ENCODE measurements at regions not wholly inside any gene's neighbourhood (a gene's known extent, or its start where the extent isn't known, plus 50 kb on each side); places are given as distances from the start of the nearest gene placed in this dataset.

DNA sequence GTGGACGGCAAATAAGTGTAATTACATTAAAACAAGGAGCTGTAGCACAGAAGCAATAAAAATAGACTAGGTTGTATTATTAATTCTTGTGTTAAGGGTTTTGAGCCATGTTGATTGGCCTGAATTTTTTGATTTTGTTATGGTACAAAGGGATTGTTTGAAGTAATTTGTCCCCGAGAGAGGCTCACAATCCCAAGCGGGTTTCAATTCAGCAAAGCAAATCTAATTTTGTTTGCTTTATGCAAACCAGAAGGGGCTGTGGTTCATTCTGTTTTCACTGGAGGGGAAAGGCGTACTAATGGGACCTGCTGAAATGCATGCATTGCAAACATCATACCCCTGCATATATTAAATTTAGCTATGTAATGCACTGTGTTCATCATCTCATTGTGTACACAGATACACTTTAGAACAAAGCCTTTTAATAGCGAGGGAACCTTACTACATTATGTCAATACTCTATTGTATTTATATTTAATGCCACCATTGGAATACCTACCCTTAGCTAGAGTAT, 379.5 kb upstream of the POU3F2 start:
- Histone ChIP-seq H3K4me1 (ENCODE audit: low read depth) (no peaks in the 10 kb centered on the region), H3K36me3 (ENCODE audit: low read depth) (no peaks in the 10 kb centered on the region), H3K4me3 (no peak overlapping the region), H3K9me3 (no peaks in the 10 kb centered on the region)
- TF ChIP-seq, protein P1, sequence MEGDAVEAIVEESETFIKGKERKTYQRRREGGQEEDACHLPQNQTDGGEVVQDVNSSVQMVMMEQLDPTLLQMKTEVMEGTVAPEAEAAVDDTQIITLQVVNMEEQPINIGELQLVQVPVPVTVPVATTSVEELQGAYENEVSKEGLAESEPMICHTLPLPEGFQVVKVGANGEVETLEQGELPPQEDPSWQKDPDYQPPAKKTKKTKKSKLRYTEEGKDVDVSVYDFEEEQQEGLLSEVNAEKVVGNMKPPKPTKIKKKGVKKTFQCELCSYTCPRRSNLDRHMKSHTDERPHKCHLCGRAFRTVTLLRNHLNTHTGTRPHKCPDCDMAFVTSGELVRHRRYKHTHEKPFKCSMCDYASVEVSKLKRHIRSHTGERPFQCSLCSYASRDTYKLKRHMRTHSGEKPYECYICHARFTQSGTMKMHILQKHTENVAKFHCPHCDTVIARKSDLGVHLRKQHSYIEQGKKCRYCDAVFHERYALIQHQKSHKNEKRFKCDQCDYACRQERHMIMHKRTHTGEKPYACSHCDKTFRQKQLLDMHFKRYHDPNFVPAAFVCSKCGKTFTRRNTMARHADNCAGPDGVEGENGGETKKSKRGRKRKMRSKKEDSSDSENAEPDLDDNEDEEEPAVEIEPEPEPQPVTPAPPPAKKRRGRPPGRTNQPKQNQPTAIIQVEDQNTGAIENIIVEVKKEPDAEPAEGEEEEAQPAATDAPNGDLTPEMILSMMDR (IDR thresholded peaks at IDR 0.05) = no peak
- ATAC-seq (no peak), DNase-seq (no peak)
- intact Hi-C loops (cut with DNase I, micrococcal nuclease) = no loop called here

DNA sequence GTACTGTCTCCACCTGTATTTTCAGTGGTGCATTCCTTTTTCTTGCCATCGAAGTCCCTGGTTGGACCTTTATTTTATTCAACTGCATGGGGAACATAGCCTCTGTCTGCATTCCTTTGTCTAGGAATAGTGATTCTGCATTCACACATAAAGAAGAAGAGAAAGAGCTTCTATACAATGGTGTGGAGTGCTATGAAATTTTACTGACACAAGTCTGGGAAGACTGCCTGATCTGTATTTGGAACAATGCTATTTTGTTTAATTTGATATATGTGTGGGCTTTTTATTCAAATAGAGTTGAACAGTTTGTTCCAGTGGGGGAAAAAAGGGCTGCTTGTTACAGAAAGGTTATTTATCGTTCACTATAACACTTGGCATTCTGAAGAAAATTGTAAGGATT, 375.7 kb upstream of the POU3F2 start:
- intact Hi-C loops (cut with DNase I, micrococcal nuclease) = no loop called here
- no peaks in the 10 kb centered on the region for H3K9me3 ChIP-seq
- H3K4me3 ChIP-seq = no peak overlapping the region
- TF ChIP-seq, protein P1 (IDR thresholded peaks at IDR 0.05) = no peak
- H3K4me1 ChIP-seq (ENCODE audit: low read depth) = no peaks in the 10 kb centered on the region
- no peak for DNase-seq
- ATAC-seq = no peak
- H3K36me3 ChIP-seq (ENCODE audit: low read depth) = no peaks in the 10 kb centered on the region

DNA sequence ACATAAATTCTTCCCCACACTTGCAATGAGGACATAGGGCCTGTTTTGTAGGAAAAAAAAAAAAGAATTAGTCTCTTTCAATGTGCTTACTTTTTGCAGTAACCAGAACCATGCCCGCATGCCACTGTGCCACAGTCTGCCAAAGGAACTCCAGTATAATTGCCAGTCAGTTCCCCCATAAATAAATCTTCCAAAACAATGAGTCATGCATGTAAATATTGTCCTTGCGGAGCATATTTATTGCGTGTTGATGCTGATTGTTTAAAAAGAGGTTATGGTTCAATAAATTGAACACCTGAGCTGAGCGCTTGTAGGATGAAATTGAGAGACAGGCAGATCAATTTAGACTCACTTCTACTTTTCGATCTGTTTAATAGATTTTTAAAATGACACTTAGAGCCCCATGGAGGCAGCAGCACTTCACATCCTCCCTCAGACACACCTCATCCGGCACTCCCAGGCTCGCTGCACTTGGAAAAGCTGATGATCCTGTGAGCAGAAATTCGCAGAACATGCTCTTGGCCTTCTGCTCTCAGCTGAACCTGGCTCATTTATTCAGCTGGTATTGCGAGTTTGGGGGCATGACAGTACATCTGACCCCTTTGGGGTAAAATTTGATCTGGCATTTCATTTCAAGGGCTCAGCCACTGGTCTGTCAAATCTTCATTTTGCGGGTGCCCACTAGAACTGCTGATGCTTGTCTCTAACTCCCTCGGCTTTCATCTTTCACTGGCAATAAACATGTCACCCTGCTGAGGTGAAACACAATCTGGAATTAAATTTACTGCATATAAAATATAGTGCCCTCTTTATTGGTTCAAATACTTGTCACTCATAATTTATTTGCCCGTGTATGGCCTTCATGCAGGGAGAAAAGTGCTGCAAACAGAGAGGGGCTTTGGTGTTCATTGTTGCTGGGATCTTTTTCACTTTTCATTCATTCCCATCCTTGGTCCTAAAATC, 371.1 kb upstream of the POU3F2 start:
- Histone ChIP-seq H3K4me1 (ENCODE audit: low read depth) (no peaks in the 10 kb centered on the region), H3K9me3 (no peaks in the 10 kb centered on the region), H3K4me3 (no peak overlapping the region), H3K36me3 (ENCODE audit: low read depth) (no peaks in the 10 kb centered on the region)
- DNase-seq = no peak
- no peak for ATAC-seq
- intact Hi-C loops (cut with DNase I, micrococcal nuclease) = no loop called here
- TF ChIP-seq, protein P1 (IDR thresholded peaks at IDR 0.05) = no peak

DNA sequence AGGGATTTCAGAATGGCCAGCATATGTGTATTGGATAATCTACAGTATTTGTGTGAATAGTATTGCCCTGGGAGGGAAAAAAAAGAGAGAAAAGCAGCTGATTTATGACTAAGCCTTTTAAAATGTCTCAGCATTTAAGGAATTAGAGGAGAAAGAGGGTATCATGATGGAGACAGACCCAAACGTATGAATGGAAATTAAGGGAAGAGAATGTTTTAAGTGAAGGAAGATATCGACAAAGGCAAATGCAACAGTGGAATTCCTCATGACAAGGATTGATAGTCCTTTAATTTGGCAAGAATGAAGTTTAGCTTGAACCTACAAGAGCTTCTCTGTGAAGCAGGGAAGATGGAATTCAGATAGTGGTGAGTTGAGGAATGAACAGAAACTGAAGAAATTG, 367.3 kb upstream of the POU3F2 start:
- Histone ChIP-seq H3K4me1 (ENCODE audit: low read depth) (no peaks in the 10 kb centered on the region), H3K4me3 (no peak overlapping the region), H3K36me3 (ENCODE audit: low read depth) (no peaks in the 10 kb centered on the region), H3K9me3 (no peaks in the 10 kb centered on the region)
- no peak for DNase-seq
- ATAC-seq = no peak
- TF ChIP-seq, protein P1 (IDR thresholded peaks at IDR 0.05) = no peak
- intact Hi-C loops (cut with DNase I, micrococcal nuclease) = no loop called here

DNA sequence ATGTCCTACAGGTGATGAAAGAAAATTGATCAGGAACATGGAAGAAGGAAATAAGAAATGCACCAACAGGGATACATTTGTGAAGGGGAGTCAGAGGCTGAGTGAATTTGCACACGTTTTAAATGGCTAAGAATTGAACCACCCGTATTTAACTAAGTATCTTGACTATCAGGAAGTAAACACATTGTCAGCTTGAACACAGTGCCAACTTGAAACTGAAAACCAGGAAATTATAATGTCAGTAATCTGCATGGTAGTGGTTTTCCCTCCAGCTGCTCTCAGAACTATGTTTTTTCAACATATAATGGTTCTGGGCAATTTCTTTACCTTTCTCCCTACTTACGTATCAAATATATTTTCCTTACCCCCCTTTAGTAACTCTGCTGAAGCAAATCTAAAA, 366.5 kb upstream of the POU3F2 start:
- Histone ChIP-seq H3K4me1 (ENCODE audit: low read depth) (no peaks in the 10 kb centered on the region), H3K9me3 (no peaks in the 10 kb centered on the region), H3K4me3 (no peak overlapping the region), H3K36me3 (ENCODE audit: low read depth) (no peaks in the 10 kb centered on the region)
- intact Hi-C loops (cut with DNase I, micrococcal nuclease) = no loop called here
- DNase-seq (no peak), ATAC-seq (no peak)
- TF ChIP-seq, protein P1 (IDR thresholded peaks at IDR 0.05) = no peak
